ENCODE measurements at regions not wholly inside any gene's neighbourhood (a gene's known extent, or its start where the extent isn't known, plus 50 kb on each side); places are given as distances from the start of the nearest gene placed in this dataset.

- no peak for TF ChIP-seq ZBTB43 (CRISPR knock-in tag; IDR thresholded peaks at IDR 0.05)
Observed at GRCh38 chr13:75072368-75072767, 409.6 kb downstream of the TBC1D4 start (continued).

GRCh38 chr13:75071796-75072195 lies 410.2 kb downstream of the TBC1D4 start:
- Mint-ChIP-seq H3K36me3 (no peaks in the 10 kb centered on the region), H3K4me1 (peaks cover 10% of the 10 kb centered on the region; the same call in 1 of the 2 replicates), H3K27me3 (ENCODE audit: low read depth) (no peaks in the 10 kb centered on the region), H3K9me3 (no peaks in the 10 kb centered on the region), H3K27ac (no peak overlapping the region), H3K4me3 (no peak overlapping the region)
- ATAC-seq (no peak), DNase-seq (ENCODE audit: low spot score) (no peak)
- ChIA-PET POLR2A (no interaction called here), CTCF (no interaction called here)
- TF ChIP-seq NR2C2 (CRISPR knock-in tag; IDR thresholded peaks at IDR 0.05) (no peak), JUN (CRISPR knock-in tag; IDR thresholded peaks at IDR 0.05) (no peak), TEAD4 (CRISPR knock-in tag; IDR thresholded peaks at IDR 0.05) (no peak), FOXJ3 (CRISPR knock-in tag; IDR thresholded peaks at IDR 0.05; ENCODE audit: borderline replicate concordance) (no peak), E2F4 (CRISPR knock-in tag; IDR thresholded peaks at IDR 0.05; ENCODE audit: borderline replicate concordance, low read depth) (no peak), EMX1 (CRISPR knock-in tag; IDR thresholded peaks at IDR 0.05) (no peak), PRRX2 (CRISPR knock-in tag; IDR thresholded peaks at IDR 0.05) (no peak), ZNF416 (CRISPR knock-in tag; IDR thresholded peaks at IDR 0.05) (no peak), ESRRA (CRISPR knock-in tag; IDR thresholded peaks at IDR 0.05; ENCODE audit: borderline replicate concordance) (no peak), ZNF671 (CRISPR knock-in tag; IDR thresholded peaks at IDR 0.05) (no peak), MXD4 (CRISPR knock-in tag; IDR thresholded peaks at IDR 0.05; ENCODE audit: borderline replicate concordance) (no peak), KAT7 (CRISPR knock-in tag; IDR thresholded peaks at IDR 0.05; ENCODE audit: borderline replicate concordance) (no peak)
- TF ChIP-seq, protein P1, sequence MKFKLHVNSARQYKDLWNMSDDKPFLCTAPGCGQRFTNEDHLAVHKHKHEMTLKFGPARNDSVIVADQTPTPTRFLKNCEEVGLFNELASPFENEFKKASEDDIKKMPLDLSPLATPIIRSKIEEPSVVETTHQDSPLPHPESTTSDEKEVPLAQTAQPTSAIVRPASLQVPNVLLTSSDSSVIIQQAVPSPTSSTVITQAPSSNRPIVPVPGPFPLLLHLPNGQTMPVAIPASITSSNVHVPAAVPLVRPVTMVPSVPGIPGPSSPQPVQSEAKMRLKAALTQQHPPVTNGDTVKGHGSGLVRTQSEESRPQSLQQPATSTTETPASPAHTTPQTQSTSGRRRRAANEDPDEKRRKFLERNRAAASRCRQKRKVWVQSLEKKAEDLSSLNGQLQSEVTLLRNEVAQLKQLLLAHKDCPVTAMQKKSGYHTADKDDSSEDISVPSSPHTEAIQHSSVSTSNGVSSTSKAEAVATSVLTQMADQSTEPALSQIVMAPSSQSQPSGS (CRISPR knock-in tag; IDR thresholded peaks at IDR 0.05; ENCODE audit: borderline replicate concordance, low read depth), result no peak
- TF ChIP-seq, protein P2, sequence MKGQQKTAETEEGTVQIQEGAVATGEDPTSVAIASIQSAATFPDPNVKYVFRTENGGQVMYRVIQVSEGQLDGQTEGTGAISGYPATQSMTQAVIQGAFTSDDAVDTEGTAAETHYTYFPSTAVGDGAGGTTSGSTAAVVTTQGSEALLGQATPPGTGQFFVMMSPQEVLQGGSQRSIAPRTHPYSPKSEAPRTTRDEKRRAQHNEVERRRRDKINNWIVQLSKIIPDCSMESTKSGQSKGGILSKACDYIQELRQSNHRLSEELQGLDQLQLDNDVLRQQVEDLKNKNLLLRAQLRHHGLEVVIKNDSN (CRISPR knock-in tag; IDR thresholded peaks at IDR 0.05), result no peak
- TF ChIP-seq, protein P3, sequence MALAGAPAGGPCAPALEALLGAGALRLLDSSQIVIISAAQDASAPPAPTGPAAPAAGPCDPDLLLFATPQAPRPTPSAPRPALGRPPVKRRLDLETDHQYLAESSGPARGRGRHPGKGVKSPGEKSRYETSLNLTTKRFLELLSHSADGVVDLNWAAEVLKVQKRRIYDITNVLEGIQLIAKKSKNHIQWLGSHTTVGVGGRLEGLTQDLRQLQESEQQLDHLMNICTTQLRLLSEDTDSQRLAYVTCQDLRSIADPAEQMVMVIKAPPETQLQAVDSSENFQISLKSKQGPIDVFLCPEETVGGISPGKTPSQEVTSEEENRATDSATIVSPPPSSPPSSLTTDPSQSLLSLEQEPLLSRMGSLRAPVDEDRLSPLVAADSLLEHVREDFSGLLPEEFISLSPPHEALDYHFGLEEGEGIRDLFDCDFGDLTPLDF (CRISPR knock-in tag; IDR thresholded peaks at IDR 0.05), result no peak

DNA sequence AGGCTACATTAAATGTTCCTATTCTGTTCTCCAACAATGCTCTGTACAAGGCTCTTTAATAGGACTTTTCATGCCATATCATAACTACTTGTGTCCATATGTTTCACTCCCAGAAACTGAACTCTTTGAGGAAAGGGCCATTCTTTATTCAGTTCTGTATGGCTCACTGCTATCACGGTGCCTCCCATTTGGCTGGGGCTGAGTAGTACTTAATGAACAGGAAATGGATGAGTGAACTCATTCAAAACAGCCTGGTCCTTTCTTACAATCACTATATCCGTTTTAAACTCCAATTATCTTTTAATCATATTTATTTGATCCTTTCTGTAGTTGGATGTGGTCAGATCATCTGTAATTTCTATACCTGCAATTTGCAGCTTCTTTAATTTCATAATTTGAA lies 410.6 kb downstream of the TBC1D4 start:
- no peak for DNase-seq (ENCODE audit: low spot score)
- Mint-ChIP-seq H3K36me3 (no peaks in the 10 kb centered on the region), H3K4me3 (no peak overlapping the region), H3K4me1 (peaks cover 10% of the 10 kb centered on the region; the same call in 1 of the 2 replicates), H3K9me3 (no peaks in the 10 kb centered on the region), H3K27ac (no peak overlapping the region), H3K27me3 (ENCODE audit: low read depth) (no peaks in the 10 kb centered on the region)
- ChIA-PET POLR2A (no interaction called here), CTCF (no interaction called here)
- ATAC-seq, result no peak
- TF ChIP-seq, protein P4, sequence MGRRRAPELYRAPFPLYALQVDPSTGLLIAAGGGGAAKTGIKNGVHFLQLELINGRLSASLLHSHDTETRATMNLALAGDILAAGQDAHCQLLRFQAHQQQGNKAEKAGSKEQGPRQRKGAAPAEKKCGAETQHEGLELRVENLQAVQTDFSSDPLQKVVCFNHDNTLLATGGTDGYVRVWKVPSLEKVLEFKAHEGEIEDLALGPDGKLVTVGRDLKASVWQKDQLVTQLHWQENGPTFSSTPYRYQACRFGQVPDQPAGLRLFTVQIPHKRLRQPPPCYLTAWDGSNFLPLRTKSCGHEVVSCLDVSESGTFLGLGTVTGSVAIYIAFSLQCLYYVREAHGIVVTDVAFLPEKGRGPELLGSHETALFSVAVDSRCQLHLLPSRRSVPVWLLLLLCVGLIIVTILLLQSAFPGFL (CRISPR knock-in tag; IDR thresholded peaks at IDR 0.05; ENCODE audit: borderline replicate concordance), result no peak
- TF ChIP-seq NR1H2 (CRISPR knock-in tag; IDR thresholded peaks at IDR 0.05), result no peak
- no peak for TF ChIP-seq ETV6 (CRISPR knock-in tag; IDR thresholded peaks at IDR 0.05)
- TF ChIP-seq, protein P5, sequence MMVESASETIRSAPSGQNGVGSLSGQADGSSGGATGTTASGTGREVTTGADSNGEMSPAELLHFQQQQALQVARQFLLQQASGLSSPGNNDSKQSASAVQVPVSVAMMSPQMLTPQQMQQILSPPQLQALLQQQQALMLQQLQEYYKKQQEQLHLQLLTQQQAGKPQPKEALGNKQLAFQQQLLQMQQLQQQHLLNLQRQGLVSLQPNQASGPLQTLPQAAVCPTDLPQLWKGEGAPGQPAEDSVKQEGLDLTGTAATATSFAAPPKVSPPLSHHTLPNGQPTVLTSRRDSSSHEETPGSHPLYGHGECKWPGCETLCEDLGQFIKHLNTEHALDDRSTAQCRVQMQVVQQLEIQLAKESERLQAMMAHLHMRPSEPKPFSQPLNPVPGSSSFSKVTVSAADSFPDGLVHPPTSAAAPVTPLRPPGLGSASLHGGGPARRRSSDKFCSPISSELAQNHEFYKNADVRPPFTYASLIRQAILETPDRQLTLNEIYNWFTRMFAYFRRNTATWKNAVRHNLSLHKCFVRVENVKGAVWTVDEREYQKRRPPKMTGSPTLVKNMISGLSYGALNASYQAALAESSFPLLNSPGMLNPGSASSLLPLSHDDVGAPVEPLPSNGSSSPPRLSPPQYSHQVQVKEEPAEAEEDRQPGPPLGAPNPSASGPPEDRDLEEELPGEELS (CRISPR knock-in tag; IDR thresholded peaks at IDR 0.05), result no peak
- no peak for TF ChIP-seq MXD4 (CRISPR knock-in tag; IDR thresholded peaks at IDR 0.05; ENCODE audit: borderline replicate concordance)
- TF ChIP-seq ELF4 (CRISPR knock-in tag; IDR thresholded peaks at IDR 0.05; ENCODE audit: low read depth), result no peak
- no peak for TF ChIP-seq E2F5 (CRISPR knock-in tag; IDR thresholded peaks at IDR 0.05)
- TF ChIP-seq, protein P6, sequence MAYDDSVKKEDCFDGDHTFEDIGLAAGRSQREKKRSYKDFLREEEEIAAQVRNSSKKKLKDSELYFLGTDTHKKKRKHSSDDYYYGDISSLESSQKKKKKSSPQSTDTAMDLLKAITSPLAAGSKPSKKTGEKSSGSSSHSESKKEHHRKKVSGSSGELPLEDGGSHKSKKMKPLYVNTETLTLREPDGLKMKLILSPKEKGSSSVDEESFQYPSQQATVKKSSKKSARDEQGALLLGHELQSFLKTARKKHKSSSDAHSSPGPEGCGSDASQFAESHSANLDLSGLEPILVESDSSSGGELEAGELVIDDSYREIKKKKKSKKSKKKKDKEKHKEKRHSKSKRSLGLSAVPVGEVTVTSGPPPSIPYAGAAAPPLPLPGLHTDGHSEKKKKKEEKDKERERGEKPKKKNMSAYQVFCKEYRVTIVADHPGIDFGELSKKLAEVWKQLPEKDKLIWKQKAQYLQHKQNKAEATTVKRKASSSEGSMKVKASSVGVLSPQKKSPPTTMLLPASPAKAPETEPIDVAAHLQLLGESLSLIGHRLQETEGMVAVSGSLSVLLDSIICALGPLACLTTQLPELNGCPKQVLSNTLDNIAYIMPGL (CRISPR knock-in tag; IDR thresholded peaks at IDR 0.05), result no peak

All from WTC11 (cell line).